ENCODE measurements at regions not wholly inside any gene's neighbourhood (a gene's known extent, or its start where the extent isn't known, plus 50 kb on each side); places are given as distances from the start of the nearest gene placed in this dataset.
A peak's percentile ranks its signal among the peaks of the same experiment; 100 is the strongest.
"Not testable (repeated sequence)": the region's sequence is repeated elsewhere in the genome, so short reads cannot be mapped to it uniquely, and the experiment has no call there.

DNA sequence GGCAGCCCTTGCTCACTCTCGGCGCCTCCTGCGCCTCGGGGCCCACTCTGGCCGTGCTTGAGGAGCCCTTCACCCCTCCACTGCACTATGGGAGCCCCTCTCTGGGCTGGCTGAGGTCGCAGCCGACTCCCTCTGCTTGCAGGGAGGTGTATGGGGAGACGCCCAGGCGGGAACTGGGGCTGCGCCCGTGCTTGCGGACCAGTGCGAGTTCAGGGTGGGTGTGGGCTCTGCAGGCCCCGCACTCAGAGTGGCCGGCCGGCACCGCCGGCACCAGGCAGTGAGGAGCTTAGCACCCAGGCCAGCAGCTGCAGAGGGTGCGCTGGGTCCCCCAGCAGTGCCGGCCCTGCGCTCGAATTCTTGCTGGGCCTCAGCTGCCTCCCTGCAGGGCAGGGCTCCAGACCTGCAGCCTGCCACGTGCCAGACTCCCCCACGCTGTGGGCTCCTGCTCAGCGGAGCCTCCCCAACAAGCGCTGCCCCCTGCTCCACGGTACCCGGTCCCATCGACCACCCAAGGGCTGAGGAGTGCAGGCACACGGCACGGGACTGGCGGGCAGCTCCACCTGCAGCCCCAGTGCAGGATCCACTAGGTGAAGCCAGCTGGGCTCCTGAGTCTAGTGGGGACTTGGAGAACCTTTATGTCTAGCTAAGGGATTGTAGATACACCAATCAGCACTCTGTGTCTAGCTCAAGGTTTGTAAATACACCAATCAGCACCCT lies 54.0 kb upstream of the WWC2 start:
- not testable (repeated sequence) for DNase-seq

DNA sequence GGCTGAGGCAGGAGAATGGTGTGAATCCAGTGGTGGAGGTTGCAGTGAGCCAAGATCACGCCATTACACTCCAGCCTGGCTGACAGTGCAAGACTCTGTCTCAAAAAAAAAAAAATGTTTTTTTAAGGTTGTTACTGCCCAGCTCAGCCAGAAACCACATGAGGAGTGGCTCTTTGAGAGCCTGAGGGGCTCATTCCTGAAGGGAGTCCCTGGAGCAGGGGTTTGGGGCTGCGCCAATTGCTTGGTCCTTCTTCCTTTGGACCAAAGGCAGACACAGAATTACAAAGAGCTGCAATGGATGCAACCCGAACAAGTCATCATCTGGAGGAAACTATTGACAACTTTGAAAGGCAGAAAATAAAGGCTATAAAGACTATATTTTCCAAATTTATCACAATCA lies 60.6 kb upstream of the WWC2 start:
- DNase-seq, result no peak

DNA sequence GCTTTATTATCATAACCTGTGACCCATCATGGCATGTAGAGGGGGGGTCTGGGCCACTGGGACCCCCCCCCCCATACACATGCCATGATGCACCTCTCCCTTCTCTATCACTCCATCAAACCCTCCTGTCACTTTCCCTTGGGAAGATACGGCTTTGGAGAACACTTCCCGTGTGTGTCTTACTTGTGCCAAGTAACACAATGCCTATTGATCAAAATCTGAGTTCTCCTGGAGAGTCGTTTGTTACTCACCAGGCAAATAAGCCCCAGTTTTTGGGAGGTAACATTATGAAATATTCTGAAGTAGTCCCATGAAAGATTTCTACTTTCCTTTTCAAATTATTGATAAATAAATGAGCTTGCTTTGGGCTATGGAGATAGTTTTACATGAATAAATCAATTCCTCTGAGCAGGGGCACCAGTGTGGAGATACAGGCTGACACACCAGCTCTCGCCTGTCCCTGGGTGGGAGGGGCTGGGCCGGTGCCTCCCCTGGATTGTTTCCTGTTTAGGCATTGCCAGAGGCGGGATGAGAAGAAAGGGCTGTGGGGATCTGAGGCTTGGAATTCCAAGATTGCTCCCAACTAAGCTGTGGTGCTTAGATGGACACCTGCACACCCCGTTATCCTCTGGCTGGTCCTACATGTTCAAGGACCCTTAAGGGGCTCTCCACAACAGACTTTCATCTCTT lies 63.2 kb upstream of the WWC2 start:
- no peak for DNase-seq

DNA sequence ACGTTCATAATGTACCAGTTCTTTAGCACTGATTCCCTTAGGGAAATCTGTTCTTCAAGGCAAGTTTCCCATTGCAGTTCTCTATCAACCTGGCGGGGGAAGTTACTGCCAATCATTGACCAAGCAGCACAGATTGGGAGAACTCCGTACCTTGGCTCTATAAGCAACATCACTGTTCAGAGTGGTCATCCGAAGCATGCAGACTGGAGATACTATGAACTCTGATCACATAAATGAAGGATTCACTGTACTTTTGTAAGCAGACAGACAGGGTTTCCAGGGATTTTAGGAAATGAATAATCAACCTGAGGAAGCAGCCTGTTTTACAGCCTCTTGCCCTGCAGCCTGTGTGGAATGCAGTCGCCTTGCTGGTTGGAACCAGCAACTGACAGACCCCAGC lies 63.8 kb upstream of the WWC2 start:
- no peak for DNase-seq

DNA sequence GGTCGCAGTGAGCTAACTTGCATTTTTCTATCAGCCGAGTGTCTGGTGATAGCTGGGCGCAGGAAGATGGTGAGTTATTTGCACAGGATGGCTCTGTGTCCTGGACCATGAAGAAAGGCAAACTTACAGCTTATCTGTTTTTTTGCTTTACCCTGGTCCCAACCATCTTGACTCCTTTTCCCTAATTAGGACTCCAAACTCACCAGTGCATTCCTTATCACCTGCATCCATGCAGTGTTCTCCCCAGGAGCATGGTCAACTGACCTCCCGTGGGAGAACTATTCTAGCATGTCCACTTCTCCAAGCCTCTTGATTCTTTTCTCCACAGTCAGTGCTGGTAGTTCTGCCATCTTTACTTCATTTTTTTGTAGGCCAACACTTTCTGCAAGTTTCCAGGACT lies 68.2 kb upstream of the WWC2 start:
- DNase-seq, result no peak

DNA sequence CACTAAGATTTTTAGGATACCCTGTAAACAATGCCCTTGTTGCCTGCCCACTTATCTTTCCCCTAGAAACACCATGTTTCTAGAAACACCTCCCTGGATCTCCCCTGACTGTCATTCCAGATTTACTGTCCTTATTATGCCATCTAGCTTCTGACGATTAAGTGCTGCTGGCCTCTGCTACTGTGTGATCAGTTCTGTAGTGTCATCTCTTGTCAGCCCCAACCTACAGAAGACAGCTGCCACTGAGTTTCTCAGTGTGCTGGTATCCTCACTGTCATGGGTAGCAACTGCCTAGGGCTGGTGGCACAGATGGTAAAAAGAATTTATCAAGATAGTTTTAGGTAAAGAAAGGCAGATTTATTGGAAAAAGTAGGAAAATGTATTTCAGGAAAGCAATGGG lies 68.7 kb upstream of the WWC2 start:
- peak; percentile 25 for DNase-seq

DNA sequence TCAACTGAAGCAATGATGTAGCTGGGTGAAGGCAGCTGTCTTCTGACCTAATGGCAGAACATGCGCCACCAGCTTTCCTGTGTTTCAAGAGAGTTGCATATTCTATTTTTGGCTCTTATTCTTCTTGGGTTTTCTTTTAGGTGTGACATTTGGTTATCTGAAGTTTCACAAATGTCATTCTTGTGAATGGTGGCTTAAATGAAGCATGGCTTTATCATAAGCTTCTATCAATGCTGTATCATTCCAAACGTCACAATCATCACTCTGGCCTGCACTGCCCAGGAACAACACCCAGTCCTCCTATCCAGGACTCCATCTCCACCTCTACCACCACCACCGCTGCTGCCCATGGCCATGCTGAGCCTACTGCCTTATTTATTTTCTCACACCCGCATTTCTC lies 69.7 kb upstream of the WWC2 start:
- peak; percentile 21 for DNase-seq

DNA sequence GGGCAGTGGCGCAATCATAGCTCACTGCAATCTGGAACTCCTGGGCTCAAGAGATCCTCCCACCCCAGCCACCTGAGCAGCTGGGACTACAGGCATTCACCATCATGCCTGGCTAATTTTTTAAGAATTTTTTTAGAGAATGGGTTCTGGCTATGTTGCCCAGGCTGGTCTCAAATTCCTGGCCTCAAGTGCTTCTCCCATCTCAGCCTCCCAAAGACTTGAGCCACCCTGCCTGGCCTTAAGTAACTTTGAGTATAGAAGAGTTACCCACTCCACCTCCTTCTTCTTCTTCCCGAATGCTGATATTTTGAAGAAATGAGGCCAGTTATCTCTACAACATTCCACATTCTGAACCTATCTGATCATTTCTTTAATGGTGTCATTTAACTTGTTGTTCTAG lies 72.4 kb upstream of the WWC2 start:
- peak; percentile 53 for DNase-seq

DNA sequence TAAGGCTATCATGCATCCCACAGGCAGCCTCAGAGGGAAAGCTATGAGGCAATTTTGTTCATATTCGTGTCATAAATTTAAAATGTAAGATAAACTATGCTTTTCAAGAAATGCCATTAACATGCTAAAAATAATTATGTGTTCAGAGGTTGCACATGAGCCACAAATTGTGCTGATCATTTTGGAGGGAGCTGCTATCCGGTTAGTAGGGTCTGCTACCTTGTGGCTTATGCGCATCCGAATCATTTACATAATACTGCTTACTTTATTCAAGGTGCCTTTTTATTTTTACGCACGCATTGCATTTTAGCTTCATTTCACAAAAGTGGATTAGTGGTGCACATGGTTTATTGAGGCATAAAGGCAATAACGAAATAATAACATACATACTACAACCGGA lies 76.4 kb upstream of the WWC2 start:
- no peak for DNase-seq

DNA sequence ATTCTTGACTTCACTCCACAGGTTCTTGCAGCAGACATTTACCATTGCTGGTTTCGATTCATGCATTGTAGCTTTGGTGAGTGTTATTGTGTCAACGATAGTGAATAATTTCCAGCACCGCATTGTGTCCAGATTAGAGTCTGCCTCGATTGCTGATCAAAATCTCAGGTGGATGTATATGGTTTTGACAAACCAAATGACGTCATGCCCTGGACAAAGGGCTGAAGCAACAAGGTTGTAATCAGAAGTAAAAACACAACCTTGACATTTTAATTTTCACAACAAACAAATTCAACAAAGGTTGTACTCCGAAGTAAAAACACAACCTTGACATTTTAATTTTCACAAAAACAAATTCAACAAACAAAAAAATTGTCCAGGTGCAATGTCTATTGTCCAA lies 81.1 kb upstream of the WWC2 start:
- DNase-seq, result no peak

DNA sequence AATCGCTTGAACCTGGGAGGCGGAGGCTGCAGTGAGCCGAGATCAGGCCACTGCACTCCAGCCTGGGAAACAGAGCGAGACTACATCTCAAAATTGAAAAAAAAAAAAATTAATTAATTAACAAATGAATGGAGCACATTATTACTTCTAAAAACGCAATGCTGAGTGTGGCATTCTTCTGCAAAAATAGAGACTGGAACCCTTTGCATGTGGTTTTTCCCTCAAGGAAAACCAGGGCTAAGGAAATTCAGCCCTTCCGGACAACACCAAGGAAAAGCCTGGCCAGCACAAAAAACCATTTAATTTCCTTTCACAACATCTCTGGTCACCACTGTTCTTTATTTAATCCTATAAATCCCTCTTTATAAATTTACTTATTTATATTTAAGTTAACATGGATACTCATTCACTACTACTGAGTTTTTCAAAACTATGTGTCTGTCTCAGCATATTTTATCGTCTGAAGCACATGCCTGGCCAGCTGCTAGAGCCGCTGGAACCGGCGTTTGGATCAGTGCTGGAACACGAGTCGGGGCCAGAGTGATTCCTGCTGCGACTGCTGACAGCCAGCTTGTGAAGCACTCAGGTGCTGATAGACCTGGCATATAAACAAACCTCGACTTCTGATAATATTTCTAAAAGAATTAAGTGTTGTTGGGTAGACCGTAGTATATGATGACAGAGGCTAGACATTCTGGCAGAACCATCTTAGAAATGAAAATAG lies 84.5 kb upstream of the WWC2 start:
- no peak for DNase-seq

DNA sequence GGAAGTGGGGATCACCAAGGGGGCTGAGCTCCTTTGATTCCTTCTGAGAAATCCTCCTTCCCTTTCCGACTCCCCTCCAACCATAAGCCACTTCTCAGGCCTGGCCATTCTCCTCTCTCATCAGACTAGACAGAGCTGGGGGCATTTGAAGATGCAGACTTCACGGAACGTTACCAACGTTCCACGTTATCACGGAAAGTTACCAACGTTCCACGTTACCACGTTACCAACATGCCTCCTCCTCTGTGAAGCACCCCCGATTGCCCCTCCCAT lies 85.4 kb upstream of the WWC2 start:
- DNase-seq, result no peak

DNA sequence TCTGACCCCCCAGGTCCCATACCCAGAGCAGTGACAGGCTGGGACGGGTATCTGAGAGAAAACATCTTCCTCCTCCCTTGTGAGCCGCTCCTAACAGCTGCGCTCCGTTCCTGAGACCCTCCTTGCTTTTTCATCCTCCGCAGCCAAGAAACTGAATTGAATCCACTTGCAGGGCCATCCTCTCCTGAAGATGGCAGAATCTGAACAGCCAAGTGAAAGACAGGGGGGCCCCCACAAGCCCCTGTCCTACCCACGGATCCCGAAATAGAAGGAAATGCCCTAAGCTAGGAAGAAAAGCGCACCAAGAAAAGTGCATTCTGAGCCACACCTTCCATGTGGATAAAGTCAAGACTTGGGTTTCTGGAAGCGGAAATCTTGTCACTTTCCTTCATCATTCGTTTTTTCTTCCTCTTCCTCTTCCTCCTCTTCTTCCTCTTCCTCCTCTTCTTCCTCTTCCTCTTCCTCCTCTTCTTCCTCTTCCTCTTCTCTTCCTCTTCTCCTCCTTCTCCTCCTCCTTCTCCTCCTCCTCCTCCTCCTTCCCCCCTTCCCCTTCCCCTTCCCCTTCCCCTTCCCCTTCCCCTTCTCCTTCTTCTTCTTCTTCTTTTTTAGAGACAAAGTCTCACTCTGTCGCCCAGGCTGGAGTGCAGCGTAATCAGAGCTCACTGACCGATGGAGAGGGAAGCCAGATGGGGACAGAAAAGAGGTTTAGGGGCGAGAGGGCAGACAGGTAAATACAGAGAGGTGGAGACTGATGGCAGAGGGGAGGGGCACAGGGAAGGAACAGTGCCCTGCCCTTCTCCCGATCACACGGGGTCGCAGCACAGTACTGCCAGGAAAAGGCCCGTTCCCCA lies 86.0 kb upstream of the WWC2 start:
- no peak for DNase-seq

DNA sequence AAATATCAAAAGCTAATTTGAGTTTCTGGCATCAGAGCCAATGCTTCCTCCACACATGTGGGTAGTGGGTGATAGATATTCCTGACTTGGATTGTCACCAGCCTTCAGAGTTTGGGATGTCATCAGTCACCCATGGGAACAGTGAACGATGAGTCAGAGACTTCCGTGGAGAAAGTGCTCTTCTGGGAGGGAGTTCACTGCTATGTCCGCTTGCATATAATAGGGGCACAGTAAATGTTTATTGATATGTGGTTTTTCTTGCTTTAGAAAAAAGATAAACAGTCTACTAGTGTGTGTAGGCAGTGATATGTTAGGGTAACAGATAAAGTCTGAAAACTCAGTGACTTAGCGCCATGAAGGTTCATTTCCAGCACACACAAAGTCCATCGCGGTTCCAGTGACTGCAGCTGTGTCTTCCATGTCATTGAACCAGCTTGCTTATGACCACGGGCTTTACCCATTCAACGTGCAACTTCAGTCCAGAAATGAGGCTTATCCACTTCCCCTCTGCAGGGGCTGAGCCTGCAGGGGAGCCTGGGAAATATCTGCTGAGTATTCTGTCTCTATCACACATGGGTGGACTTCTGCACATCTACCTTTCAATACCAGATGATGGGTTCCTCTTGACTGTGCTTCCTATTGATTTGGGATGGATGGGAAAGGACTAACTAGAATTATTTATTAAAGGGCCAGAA lies 87.7 kb upstream of the WWC2 start:
- peak; percentile 57 for DNase-seq

DNA sequence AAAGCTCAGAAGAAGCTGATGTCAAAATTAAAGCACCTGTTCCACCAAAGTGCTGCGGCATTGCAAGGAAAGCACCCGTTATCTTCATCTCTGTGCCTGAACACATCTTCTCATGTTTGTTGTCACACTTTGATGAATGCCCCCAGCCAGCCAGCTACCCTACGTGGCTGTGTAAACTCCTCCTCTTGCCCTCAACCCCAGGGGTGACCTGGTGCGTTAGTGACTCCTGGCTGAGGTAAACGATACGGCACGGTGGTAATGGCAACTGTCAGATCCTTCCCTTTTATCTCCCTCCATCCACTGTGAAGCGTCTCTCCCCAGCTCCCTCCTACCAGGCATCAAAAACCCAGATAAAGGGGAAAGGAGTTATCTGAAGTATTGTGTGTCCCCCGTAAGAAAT lies 90.6 kb upstream of the WWC2 start:
- no peak for DNase-seq

DNA sequence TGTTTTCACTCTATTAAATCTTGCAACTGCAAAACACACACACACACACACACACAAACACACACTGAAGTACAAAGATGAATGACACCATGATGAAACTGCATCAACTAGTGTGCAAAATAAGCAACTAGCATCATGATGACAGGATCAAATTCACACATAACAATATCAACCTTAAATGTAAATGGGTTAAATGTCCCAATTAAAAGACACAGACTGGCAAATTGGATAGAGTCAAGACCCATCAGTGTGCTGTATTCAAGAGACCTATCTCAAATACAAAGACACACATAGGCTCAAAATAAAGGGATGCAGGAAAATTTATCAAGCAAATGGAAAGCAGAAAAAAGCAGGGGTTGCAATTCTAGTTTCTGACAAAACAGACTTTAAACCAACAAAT lies 87.2 kb upstream of the DCTD start:
- not testable (repeated sequence) for DNase-seq

DNA sequence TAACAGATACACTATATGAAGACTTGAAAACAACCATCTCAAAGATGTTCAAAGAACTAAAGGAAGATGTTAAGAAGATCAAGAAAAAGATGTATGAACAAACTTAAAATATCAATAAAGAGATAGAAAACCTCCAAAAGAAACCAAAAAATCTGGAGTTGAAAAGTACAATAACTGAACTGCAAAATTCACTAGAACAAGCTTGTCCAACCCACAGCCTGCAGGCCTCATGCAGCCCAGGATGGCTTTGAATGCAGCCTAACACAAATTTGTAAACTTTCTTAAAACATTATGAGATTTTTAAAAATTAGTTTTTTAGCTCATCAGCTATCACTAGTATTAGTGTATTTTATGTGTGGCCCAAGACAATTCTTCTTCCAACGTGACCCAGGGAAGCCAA lies 77.0 kb upstream of the DCTD start:
- DNase-seq, result peak; percentile 15

DNA sequence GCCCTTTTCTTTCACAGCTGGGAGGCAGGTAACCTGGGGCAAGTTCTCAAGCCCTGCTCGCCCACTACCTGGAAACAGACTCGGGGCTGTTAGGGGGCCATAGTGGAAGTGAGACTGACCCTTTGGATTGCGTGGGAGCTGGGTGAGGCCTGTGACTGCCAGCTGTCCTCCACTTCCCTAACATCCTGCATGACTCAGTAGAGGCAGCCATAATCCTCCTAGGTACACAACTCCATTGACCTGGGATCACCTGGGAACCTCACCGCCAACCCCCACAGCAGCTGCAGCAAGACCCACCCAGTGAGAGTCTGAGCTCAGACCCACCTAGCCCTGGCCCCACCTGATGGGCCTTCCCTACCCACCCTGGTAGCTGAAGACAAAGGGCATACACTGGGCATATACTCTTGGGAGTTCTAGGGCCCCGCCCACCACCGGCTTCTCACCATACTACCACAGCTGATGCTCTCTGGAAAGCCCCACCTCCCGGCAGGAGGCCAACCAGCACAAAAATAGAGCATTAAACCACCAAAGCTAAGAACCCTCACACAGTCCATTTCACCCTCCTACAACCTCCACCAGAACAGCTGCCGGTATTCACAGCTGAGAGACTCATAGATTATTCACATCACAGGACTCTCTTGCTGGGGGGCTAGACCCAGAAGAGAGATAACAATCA lies 61.1 kb upstream of the DCTD start:
- no peak for DNase-seq

DNA sequence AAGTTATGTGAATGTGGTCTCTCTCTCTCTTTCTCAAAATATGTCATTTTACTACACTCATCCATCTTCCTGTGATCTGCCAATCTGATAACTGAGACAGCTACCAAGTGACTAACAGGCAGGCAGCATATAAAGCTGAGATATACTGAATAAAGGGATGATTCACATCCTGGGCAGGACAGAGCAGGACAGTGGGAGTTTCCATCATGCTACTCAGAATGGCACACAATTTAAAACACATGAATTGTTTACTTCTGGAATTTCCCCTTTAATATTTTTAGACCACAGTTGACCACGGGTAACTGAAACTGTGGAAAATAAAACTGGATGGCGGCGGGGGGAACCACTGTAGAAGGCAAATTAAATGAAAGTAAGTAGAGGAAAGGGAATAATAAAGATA lies 58.6 kb upstream of the DCTD start:
- peak; percentile 87 for DNase-seq

DNA sequence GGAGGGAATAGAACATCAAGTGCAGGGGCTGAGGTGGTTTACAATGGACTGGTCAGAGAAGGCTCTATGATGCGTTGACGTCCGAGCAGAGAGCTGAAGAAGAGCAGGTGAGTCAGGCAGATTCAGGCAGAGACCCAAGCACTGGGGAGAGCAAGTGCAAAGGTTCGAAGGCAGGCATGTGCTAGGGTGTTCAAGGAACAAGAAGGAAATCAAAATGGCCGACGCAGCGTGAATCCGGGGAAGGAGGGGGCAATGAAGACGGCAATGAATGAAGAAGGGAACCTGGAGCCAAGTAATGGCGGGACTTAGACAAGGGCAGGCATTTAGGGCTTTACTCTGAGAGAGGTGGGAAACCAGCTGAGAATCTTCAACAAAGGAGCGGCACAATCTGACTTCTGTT lies 56.8 kb upstream of the DCTD start:
- no peak for DNase-seq

DNA sequence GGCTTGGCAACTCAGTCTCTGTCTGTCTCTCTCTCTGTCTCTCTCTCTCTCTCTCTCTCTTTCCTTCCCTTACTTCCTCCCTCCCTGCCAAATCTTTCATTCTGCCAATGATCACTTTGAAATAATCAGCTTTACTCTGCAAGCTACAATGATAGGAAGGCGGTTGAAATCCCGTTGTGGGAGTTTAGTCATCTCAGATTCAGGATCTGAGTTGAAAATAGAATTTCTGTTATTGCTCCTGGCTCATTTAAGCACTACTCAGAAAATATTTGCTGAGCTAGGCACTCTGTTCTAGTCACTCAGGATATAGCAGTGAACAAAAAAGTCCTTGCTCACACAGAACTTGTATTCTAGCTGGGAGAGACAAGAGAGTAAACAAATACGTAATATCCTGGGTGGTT lies 56.3 kb upstream of the DCTD start:
- peak; percentile 20 for DNase-seq

DNA sequence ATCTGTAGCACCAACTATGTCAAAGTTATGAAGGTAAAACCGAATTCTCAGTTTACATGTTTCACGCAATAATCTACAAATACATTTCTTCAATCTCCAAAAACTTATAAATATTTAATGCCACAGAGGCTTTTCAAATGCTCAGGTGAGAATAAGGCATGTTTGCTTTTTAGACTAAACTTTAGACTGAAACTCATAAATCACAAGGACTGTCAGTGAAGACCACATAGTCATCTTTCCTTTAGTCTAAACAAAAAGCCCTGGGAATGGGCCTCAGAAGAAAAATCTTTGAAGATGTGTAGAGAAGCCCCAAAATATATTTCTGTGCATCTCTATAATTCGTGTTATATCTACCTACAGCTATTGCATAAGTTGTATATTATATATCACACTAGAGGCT lies 54.5 kb upstream of the DCTD start:
- DNase-seq, result peak; percentile 27

Measured in OCI-M1 (cell line).